Loucy (cell line): ENCODE measurements at regions not wholly inside any gene's neighbourhood (a gene's known extent, or its start where the extent isn't known, plus 50 kb on each side); places are given as distances from the start of the nearest gene placed in this dataset.

Experiments
- H2AFZ ChIP-seq: fragments of 200-600 bp; sonication (generic); 2 replicates; pipeline ENCODE4 v1.6.0; 2016; ENCODE audit warnings: antibody characterized with exemption, mild to moderate bottlenecking, low read length, moderate library complexity
- H3F3A ChIP-seq: fragments of 200-600 bp; 2 replicates; pipeline ENCODE4 v1.6.0; 2016; ENCODE audit warnings: antibody characterized with exemption, low read depth, mild to moderate bottlenecking
- H3K27me3 ChIP-seq: fragments of 200-600 bp; sonication (generic); 2 replicates; pipeline ENCODE4 v1.6.1; 2014; ENCODE audit warnings: low read length, mild to moderate bottlenecking; ENCODE audit not compliant: insufficient read depth, poor library complexity, severe bottlenecking
- H3K36me3 ChIP-seq: fragments of 200-600 bp; sonication (generic); 2 replicates; pipeline ENCODE4 v1.6.1; 2016; ENCODE audit warnings: low read length; ENCODE audit not compliant: insufficient read depth
- H3K4me1 ChIP-seq: fragments of 200-600 bp; sonication (generic); 2 replicates; pipeline ENCODE4 v1.5.1; 2014; ENCODE audit warnings: low read length, mild to moderate bottlenecking; ENCODE audit not compliant: insufficient read depth, poor library complexity, severe bottlenecking
- H3K4me2 ChIP-seq: fragments of 200-600 bp; sonication (generic); 2 replicates; pipeline ENCODE4 v1.6.0; 2014; ENCODE audit warnings: antibody characterized with exemption, low read length, low read depth, mild to moderate bottlenecking; ENCODE audit not compliant: poor library complexity, severe bottlenecking
- H3K4me3 ChIP-seq: fragments of 200-600 bp; sonication (generic); 2 replicates; pipeline ENCODE4 v1.5.1; 2014; ENCODE audit warnings: low read length, mild to moderate bottlenecking, mixed read lengths; ENCODE audit not compliant: poor library complexity, severe bottlenecking
- H3K79me2 ChIP-seq: fragments of 200-600 bp; sonication (generic); 2 replicates; pipeline ENCODE4 v1.6.1; 2014; ENCODE audit warnings: low read length; ENCODE audit not compliant: insufficient read depth
- H3K9ac ChIP-seq: fragments of 200-600 bp; sonication (generic); 2 replicates; pipeline ENCODE4 v1.6.0; 2014; ENCODE audit warnings: mild to moderate bottlenecking, low read depth, low read length, moderate library complexity; ENCODE audit not compliant: poor library complexity, severe bottlenecking
- H3K9me2 ChIP-seq: fragments of 200-600 bp; sonication (generic); replicated peaks from 2 replicates; pipeline ENCODE4 v1.6.1; 2016; ENCODE audit warnings: low read depth, low read length, mixed read lengths
- H3K9me3 ChIP-seq: fragments of 200-600 bp; sonication (generic); 2 replicates; pipeline ENCODE4 v1.6.1; 2014; ENCODE audit warnings: mild to moderate bottlenecking, antibody characterized with exemption, low read length, low read depth; ENCODE audit not compliant: insufficient read depth
- H4K20me1 ChIP-seq: fragments of 200-600 bp; sonication (generic); 2 replicates; pipeline ENCODE4 v1.6.0; 2014; ENCODE audit warnings: antibody characterized with exemption, low read length, mild to moderate bottlenecking; ENCODE audit not compliant: insufficient read depth, poor library complexity, severe bottlenecking
- CTCF ChIP-seq: fragments of 200-600 bp; sonication (generic); conservative IDR thresholded peaks from 2 replicates; pipeline ENCODE4 v1.5.1; 2014; ENCODE audit warnings: mild to moderate bottlenecking, antibody characterized with exemption, low read length
- EZH2phosphoT487 ChIP-seq: fragments of 200-600 bp; IDR thresholded peaks from 2 replicates; pipeline ENCODE4 v1.6.1; 2018; ENCODE audit warnings: antibody characterized with exemption, mild to moderate bottlenecking, moderate library complexity, borderline replicate concordance

- Histone ChIP-seq H3K36me3 (no peaks in the 10 kb centered on the region), H3K9me3 (no peaks in the 10 kb centered on the region), H3K4me2 (no peak overlapping the region), H3F3A (no peaks in the 10 kb centered on the region), H3K4me1 (no peaks in the 10 kb centered on the region), H2AFZ (peak overlapping the region; percentile 66), H4K20me1 (no peaks in the 10 kb centered on the region), H3K9me2 (no peaks in the 10 kb centered on the region), H3K4me3 (no peak overlapping the region), H3K9ac (no peak overlapping the region), H3K79me2 (no peaks in the 10 kb centered on the region), H3K27me3 (no peaks in the 10 kb centered on the region)
- TF ChIP-seq CTCF, result no peak
Measured at GRCh38 chr4:138010639-138011038, 231.5 kb downstream of the SLC7A11 start.

- no peak overlapping the region for H3K4me2 ChIP-seq
- H3F3A ChIP-seq, result no peaks in the 10 kb centered on the region
- H3K9me3 ChIP-seq, result no peaks in the 10 kb centered on the region
- H3K9ac ChIP-seq, result no peak overlapping the region
- H3K36me3 ChIP-seq, result no peaks in the 10 kb centered on the region
- no peaks in the 10 kb centered on the region for H4K20me1 ChIP-seq
- H3K9me2 ChIP-seq, result no peaks in the 10 kb centered on the region
- H3K4me3 ChIP-seq, result no peak overlapping the region
- H3K79me2 ChIP-seq, result no peaks in the 10 kb centered on the region
- TF ChIP-seq CTCF, result peak; percentile 48
- TF ChIP-seq EZH2phosphoT487, result no peak
- no peaks in the 10 kb centered on the region for H3K4me1 ChIP-seq
- no peaks in the 10 kb centered on the region for H3K27me3 ChIP-seq
- no peak overlapping the region for H2AFZ ChIP-seq
Measured at GRCh38 chr4:138007572-138007971, 234.6 kb downstream of the SLC7A11 start.

- Histone ChIP-seq H3K9me3 (no peaks in the 10 kb centered on the region), H3K79me2 (no peaks in the 10 kb centered on the region), H3K9me2 (no peaks in the 10 kb centered on the region), H4K20me1 (no peaks in the 10 kb centered on the region), H3K4me3 (no peak overlapping the region), H2AFZ (no peak overlapping the region), H3K27me3 (no peaks in the 10 kb centered on the region), H3K4me1 (no peaks in the 10 kb centered on the region), H3K9ac (no peak overlapping the region), H3K36me3 (no peaks in the 10 kb centered on the region), H3F3A (no peaks in the 10 kb centered on the region), H3K4me2 (no peak overlapping the region)
- TF ChIP-seq EZH2phosphoT487 (no peak), CTCF (no peak)
Measured at GRCh38 chr4:138005486-138005885, 236.7 kb downstream of the SLC7A11 start.
